HG02852 (cell line): ENCODE measurements at regions not wholly inside any gene's neighbourhood (a gene's known extent, or its start where the extent isn't known, plus 50 kb on each side); places are given as distances from the start of the nearest gene placed in this dataset.

ENCODE experiments used
- ATAC-seq: cut with Tn5 transposase; IDR thresholded peaks from one replicate; pipeline ENCODE4 v1.9.1; 2021; ENCODE audit warnings: mild to moderate bottlenecking, moderate library complexity; ENCODE audit not compliant: unreplicated experiment

- ATAC-seq, result no peak
Measured at GRCh38 chr2:14684516-14684915, 52.0 kb downstream of the LRATD1 start.

- ATAC-seq, result no peak
Measured at GRCh38 chr2:14690926-14691325, 58.4 kb downstream of the LRATD1 start.

- no peak for ATAC-seq
Measured at GRCh38 chr2:14693874-14694273, 61.4 kb downstream of the LRATD1 start.

GRCh38 chr2:14700753-14701152 is 68.2 kb downstream of the LRATD1 start:
- no peak for ATAC-seq

GRCh38 chr2:14702258-14702657 is 69.7 kb downstream of the LRATD1 start:
- no peak for ATAC-seq

GRCh38 chr2:14706201-14706600 is 73.7 kb downstream of the LRATD1 start:
- no peak for ATAC-seq

GRCh38 chr2:14712111-14712510 is 79.6 kb downstream of the LRATD1 start:
- no peak for ATAC-seq

- ATAC-seq, result no peak
Measured at GRCh38 chr2:14713248-14713647, 80.7 kb downstream of the LRATD1 start.

GRCh38 chr2:14715600-14715999 is 83.1 kb downstream of the LRATD1 start:
- no peak for ATAC-seq

- ATAC-seq, result no peak
Measured at GRCh38 chr2:14716319-14716718, 83.8 kb downstream of the LRATD1 start.

- ATAC-seq, result no peak
Measured at GRCh38 chr2:14717131-14717530, 84.6 kb downstream of the LRATD1 start.

GRCh38 chr2:14720319-14720718 is 87.8 kb downstream of the LRATD1 start:
- no peak for ATAC-seq

GRCh38 chr2:14720739-14721138 is 88.2 kb downstream of the LRATD1 start:
- ATAC-seq, result no peak

- no peak for ATAC-seq
Measured at GRCh38 chr2:14722904-14723570, 90.5 kb downstream of the LRATD1 start.

GRCh38 chr2:14723684-14724083 is 91.2 kb downstream of the LRATD1 start:
- ATAC-seq, result no peak

- no peak for ATAC-seq
Measured at GRCh38 chr2:14735696-14736095, 103.2 kb downstream of the LRATD1 start.

- ATAC-seq, result no peak
Measured at GRCh38 chr2:14737201-14737600, 104.7 kb downstream of the LRATD1 start.

- no peak for ATAC-seq
Measured at GRCh38 chr2:14743861-14744260, 111.3 kb downstream of the LRATD1 start.

- no peak for ATAC-seq
Measured at GRCh38 chr2:14745288-14746076, 113.0 kb downstream of the LRATD1 start.

GRCh38 chr2:14746133-14746532 is 113.6 kb downstream of the LRATD1 start:
- no peak for ATAC-seq

- no peak for ATAC-seq
Measured at GRCh38 chr2:14747447-14747846, 114.9 kb downstream of the LRATD1 start.

- ATAC-seq, result no peak
Measured at GRCh38 chr2:14749884-14750283, 117.4 kb downstream of the LRATD1 start.
